BJ (cell line): ENCODE measurements at regions not wholly inside any gene's neighbourhood (a gene's known extent, or its start where the extent isn't known, plus 50 kb on each side); places are given as distances from the start of the nearest gene placed in this dataset.

Experiments used
- CTCF ChIA-PET: fragments of 350-600 bp; formaldehyde crosslinking; extraction: SDS; loops from one replicate; lab custom pipeline; 2021; ENCODE audit warnings: antibody characterized with exemption, inconsistent platforms; lab: Yijun Ruan, JAX
- POLR2A ChIA-PET: fragments of 300-600 bp; sonication (Branson Sonifier 250); formaldehyde crosslinking; extraction: SDS; loops from one replicate; lab custom pipeline; 2021; ENCODE audit warnings: antibody characterized with exemption; lab: Charles Lee
- DNase-seq: peaks from one replicate; pipeline ENCODE4 v3.0.0-alpha.2; 2011; ENCODE audit warnings: low read depth
- H3K27me3 ChIP-seq: 2 replicates; pipeline ENCODE4 v1.6.0; 2011; ENCODE audit warnings: low read length; ENCODE audit not compliant: control insufficient read depth, insufficient read depth
- H3K36me3 ChIP-seq: 2 replicates; pipeline ENCODE4 v1.5.1; 2011; ENCODE audit warnings: low read length; ENCODE audit not compliant: control insufficient read depth, insufficient read depth
- H3K4me3 ChIP-seq: 2 replicates; pipeline ENCODE4 v1.5.1; 2011; ENCODE audit warnings: low read depth, mild to moderate bottlenecking, control low read depth, low read length
- TF ChIP-seq, protein P1 (sequence below): IDR thresholded peaks from 2 replicates; pipeline ENCODE4 v1.5.1; 2011; ENCODE audit warnings: low read depth, mild to moderate bottlenecking, control low read depth, inconsistent platforms, low read length, moderate library complexity; ENCODE audit not compliant: insufficient read depth

DNA sequence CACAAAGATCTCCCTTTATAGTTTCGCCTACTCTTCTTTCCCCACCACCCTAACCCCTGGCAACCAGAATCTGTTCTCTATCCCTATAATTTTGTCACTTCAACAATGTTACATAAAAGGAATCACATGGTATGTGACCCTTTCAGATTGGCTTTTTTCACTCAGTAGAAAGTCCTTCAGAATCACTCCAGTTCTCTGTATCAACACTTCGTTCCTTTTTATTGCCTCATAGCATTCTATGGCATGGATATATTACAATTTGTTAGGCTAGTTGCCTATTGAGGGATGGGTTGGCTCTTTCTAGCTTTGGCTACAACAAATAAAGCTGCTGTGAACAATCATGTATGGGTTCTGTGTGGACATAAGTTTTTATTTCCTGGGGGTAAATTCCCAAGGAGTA is 163.1 kb downstream of the RPIA start:
- no peak for DNase-seq
- TF ChIP-seq, protein P1, sequence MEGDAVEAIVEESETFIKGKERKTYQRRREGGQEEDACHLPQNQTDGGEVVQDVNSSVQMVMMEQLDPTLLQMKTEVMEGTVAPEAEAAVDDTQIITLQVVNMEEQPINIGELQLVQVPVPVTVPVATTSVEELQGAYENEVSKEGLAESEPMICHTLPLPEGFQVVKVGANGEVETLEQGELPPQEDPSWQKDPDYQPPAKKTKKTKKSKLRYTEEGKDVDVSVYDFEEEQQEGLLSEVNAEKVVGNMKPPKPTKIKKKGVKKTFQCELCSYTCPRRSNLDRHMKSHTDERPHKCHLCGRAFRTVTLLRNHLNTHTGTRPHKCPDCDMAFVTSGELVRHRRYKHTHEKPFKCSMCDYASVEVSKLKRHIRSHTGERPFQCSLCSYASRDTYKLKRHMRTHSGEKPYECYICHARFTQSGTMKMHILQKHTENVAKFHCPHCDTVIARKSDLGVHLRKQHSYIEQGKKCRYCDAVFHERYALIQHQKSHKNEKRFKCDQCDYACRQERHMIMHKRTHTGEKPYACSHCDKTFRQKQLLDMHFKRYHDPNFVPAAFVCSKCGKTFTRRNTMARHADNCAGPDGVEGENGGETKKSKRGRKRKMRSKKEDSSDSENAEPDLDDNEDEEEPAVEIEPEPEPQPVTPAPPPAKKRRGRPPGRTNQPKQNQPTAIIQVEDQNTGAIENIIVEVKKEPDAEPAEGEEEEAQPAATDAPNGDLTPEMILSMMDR: no peak
- Histone ChIP-seq H3K27me3 (no peaks in the 10 kb centered on the region), H3K4me3 (no peak overlapping the region), H3K36me3 (no peaks in the 10 kb centered on the region)
- ChIA-PET POLR2A (no interaction called here), CTCF (no interaction called here)

DNA sequence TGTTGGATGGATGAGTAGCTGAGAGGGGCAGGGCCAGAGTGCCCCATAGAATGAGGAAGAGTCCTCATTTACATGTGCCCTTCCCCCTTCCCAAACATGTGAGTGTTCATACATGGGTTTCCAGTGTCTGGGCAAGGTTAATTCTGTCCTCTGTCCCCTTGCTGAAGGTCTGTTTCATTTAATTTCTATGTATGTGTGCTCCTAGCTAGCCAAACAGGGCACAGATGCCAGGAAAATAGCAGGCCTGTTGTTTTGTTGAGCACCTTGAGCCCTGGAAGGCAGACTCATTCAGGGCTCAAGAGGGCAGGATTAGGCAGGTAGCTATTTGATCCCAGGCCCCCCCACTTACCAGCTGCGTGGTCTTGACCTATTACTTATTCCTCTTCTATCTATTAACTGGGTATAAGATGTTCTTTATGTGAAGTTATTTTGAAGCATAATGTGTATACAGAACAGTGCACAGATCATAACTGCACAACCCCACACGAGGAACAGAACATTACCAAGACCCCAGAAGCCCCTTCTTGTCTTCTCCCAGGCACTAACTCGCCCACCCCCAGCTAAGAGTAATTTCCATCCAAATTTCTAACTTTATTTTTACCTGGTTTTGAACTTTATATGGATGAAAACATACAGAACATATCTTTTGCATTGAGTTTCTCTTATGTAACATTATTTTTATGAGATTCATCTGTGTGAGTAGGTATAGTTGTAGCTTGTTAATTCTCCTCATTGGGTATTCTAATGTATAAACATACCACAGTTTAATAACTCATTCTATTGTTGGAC is 164.3 kb downstream of the RPIA start:
- POLR2A ChIA-PET: no interaction called here
- no peak for DNase-seq

DNA sequence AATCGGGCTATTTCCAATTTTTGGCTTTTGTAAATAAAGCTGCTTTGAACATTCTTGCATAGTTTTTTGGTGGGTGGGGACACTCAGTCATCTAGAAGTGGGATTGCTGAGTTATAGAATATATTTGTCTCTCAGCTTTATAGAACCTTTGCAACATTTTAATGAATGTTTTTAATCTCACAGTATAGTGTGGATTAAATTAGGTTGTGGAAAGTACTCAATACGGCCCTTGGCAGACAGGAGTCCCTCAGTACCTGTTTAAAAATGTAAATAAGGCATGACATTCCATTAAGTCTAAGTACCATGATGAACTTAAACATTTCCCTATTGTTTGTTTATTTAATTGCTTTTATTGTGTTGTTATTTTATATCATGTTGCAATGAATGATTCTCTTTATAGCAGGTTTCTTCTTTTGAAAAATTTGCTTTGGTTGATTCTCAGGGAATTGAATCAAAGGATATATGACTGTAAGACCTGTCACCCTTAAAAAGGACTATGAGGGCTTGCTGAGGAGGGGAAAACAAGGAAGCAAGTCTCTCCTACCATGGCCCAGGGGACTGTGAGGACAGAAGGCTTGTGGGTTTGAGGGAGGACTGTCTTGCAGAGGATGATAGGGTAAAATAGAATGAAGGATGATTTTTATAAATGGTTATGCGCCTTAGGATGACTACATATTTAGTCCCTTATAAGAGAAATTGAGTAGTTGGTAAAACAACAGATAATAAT is 165.1 kb downstream of the RPIA start:
- no peaks in the 10 kb centered on the region for H3K27me3 ChIP-seq
- ChIA-PET POLR2A (no interaction called here), CTCF (interaction anchor here (1.0 to 1.4 kb wide), 2 partner anchors 17 to 23 kb away, joined by 3 to 4 read pairs; no protein-coding TSS in a partner anchor)
- H3K4me3 ChIP-seq: no peak overlapping the region
- TF ChIP-seq, protein P1: no peak
- no peak for DNase-seq
- H3K36me3 ChIP-seq: no peaks in the 10 kb centered on the region

More for the DNA sequence above, 164.3 kb downstream of the RPIA start:
- CTCF ChIA-PET: interaction anchor here (1.0 to 1.4 kb wide), 2 partner anchors 18 to 24 kb away, joined by 3 to 4 read pairs; no protein-coding TSS in a partner anchor
- Histone ChIP-seq H3K36me3 (no peaks in the 10 kb centered on the region), H3K27me3 (no peaks in the 10 kb centered on the region), H3K4me3 (no peak overlapping the region)
- TF ChIP-seq, protein P1: no peak

DNA sequence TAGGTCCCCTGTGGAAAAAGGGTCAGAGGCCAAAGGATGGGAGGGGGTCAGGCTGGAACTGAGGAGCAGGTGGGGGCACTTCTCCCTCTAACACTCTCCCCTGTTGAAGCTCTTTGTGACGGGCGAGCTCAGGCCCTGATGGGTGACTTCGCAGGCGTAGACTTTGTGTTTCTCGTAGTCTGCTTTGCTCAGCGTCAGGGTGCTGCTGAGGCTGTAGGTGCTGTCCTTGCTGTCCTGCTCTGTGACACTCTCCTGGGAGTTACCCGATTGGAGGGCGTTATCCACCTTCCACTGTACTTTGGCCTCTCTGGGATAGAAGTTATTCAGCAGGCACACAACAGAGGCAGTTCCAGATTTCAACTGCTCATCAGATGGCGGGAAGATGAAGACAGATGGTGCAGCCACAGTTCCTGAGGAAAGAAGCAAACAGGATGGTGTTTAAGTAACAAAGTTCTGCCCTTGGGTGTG is 165.8 kb downstream of the RPIA start:
- Histone ChIP-seq H3K27me3 (no peaks in the 10 kb centered on the region), H3K36me3 (no peaks in the 10 kb centered on the region), H3K4me3 (no peak overlapping the region)
- ChIA-PET CTCF (interaction anchor here (1.4 kb wide), 1 partner anchor 23 kb away, joined by 4 read pairs; no protein-coding TSS in a partner anchor), POLR2A (no interaction called here)
- DNase-seq: no peak
- TF ChIP-seq, protein P1: no peak

DNA sequence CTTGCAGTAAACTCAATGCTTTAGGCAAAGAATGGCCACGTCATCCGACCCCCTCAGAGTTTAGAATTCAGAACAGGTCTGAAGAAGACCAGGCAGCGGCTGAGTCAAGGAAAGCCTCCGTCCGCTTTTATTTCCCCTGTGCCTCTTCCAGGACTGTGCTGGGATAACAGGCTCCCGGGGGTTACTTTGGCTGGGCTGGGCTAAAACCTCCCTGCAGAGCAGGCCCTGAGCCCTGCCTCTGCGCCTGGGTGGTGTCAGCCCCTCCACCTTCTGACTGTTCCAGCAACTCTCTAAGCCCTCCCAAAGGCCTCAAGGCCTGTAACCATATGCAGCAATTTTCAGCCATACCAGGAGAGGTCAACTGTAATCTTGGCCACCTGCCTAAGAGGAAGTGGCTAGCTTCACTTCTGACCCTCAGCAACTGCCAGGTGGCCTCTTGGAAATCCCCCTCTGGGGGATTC is 166.5 kb downstream of the RPIA start:
- no peak for DNase-seq
- ChIA-PET POLR2A (no interaction called here), CTCF (interaction anchor here (1.4 kb wide), 1 partner anchor 22 kb away, joined by 8 read pairs; no protein-coding TSS in a partner anchor)
- no peaks in the 10 kb centered on the region for H3K27me3 ChIP-seq
- no peak overlapping the region for H3K4me3 ChIP-seq
- no peaks in the 10 kb centered on the region for H3K36me3 ChIP-seq
- TF ChIP-seq, protein P1: no peak
